ENCODE measurements at regions not wholly inside any gene's neighbourhood (a gene's known extent, or its start where the extent isn't known, plus 50 kb on each side); places are given as distances from the start of the nearest gene placed in this dataset.

DNA sequence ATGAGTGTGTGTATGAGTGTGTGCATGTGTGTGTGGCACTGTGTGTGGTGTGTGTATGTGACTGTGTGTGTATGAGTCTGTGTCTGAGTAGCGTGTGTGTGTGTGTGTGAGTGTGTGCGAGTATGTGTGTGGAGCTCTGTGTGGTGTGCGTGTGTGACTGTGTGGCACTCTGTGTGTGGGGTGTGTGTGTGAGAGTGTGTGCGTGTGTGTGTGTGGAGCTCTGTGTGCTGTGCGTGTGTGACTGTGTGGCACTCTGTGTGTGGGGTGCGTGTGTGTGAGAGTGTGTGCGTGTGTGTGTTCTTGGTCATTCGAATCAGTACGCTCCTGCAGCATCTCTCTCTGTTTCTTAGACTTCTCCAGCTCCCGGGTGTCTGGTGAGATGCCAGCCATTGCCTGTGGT, 76.9 kb upstream of the TMEM132C start:
- DNase-seq (ENCODE audit: low spot score, unreplicated experiment), result no peak
- Mint-ChIP-seq H3K4me3 (ENCODE audit: low read depth) (no peak overlapping the region), H3K27me3 (peaks cover 3% of the 10 kb centered on the region), H3K9me3 (ENCODE audit: low read depth) (peaks cover 3% of the 10 kb centered on the region), H3K4me1 (ENCODE audit: low read depth) (no peaks in the 10 kb centered on the region), H3K27ac (no peak overlapping the region), H3K36me3 (ENCODE audit: insufficient read depth) (no peaks in the 10 kb centered on the region)
- TF ChIP-seq, protein P1, sequence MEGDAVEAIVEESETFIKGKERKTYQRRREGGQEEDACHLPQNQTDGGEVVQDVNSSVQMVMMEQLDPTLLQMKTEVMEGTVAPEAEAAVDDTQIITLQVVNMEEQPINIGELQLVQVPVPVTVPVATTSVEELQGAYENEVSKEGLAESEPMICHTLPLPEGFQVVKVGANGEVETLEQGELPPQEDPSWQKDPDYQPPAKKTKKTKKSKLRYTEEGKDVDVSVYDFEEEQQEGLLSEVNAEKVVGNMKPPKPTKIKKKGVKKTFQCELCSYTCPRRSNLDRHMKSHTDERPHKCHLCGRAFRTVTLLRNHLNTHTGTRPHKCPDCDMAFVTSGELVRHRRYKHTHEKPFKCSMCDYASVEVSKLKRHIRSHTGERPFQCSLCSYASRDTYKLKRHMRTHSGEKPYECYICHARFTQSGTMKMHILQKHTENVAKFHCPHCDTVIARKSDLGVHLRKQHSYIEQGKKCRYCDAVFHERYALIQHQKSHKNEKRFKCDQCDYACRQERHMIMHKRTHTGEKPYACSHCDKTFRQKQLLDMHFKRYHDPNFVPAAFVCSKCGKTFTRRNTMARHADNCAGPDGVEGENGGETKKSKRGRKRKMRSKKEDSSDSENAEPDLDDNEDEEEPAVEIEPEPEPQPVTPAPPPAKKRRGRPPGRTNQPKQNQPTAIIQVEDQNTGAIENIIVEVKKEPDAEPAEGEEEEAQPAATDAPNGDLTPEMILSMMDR (IDR thresholded peaks at IDR 0.05; ENCODE audit: unreplicated experiment), result no peak

DNA sequence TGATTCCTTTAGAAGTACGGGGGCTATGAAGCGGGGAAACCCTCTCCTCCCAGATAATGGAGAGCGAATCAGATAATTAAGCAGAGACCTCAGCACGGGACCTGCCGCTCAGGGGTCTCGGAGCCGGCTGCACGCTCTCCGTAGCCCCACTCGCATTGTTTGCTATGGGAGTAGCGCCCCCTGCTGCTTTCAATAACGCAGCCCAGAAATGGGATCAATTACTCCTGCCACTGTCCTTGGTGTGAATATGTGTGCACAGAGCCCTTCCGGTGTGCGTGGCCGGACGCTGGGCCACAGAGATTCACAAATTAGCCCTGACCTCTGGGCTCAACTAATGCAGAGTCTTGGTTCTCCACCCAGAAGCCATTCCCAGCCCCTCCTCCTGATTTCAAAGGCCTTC, 76.4 kb upstream of the TMEM132C start:
- Mint-ChIP-seq H3K27ac (no peak overlapping the region), H3K4me3 (ENCODE audit: low read depth) (no peak overlapping the region), H3K27me3 (peaks cover 3% of the 10 kb centered on the region), H3K9me3 (ENCODE audit: low read depth) (peaks cover 3% of the 10 kb centered on the region), H3K36me3 (ENCODE audit: insufficient read depth) (no peaks in the 10 kb centered on the region), H3K4me1 (ENCODE audit: low read depth) (no peaks in the 10 kb centered on the region)
- DNase-seq (ENCODE audit: low spot score, unreplicated experiment), result peak; percentile 42
- TF ChIP-seq, protein P1 (IDR thresholded peaks at IDR 0.05; ENCODE audit: unreplicated experiment), result peak; percentile 84

DNA sequence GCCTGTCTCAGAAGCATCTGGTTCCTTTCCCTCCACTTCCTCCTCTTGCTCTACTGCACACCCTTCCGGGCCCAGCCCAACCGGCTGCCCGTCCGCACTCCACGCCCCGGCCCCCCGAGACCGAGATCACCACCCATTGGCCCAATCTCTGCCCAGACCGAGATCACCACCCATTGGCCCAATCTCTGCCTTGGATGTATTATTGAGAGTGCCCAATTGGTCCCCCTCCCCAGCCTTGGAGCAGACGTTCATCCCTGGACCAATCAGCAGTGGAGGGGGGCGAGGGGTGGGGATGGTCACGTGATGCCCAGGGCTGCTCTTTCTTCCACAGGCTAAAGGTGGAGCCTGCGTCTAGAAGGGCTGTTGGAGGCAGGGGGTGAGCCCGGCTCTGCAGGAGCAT, 75.6 kb upstream of the TMEM132C start:
- Mint-ChIP-seq H3K9me3 (ENCODE audit: low read depth) (peaks cover 3% of the 10 kb centered on the region), H3K4me1 (ENCODE audit: low read depth) (no peaks in the 10 kb centered on the region)
- no peak for DNase-seq (ENCODE audit: low spot score, unreplicated experiment)

DNA sequence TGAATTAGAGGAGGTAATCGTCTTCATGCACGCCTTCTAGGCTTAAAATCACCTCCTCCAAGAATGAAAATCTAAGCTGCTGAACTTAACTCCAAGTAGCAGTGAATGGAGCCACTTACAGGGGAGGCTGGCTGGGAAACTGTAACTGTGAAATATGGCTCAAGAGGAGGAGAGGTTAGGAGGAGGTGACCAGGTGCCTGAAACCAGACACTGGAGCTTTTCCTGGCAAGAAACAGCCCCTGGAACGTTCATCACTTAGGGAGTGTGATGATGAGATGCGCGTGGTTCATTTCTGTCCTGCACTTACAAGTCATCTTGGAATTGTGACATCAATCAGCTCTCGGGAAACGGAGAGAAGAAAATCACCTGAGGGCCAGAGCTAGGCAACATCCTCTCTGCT, 62.3 kb upstream of the TMEM132C start:
- TF ChIP-seq, protein P1 (IDR thresholded peaks at IDR 0.05; ENCODE audit: unreplicated experiment), result no peak
- no peak overlapping the region for H3K4me3 Mint-ChIP-seq (ENCODE audit: low read depth)

More for the DNA sequence above, 75.6 kb upstream of the TMEM132C start:
- Mint-ChIP-seq H3K27me3 (peaks cover 7% of the 10 kb centered on the region), H3K4me3 (ENCODE audit: low read depth) (no peak overlapping the region), H3K27ac (no peak overlapping the region), H3K36me3 (ENCODE audit: insufficient read depth) (no peaks in the 10 kb centered on the region)
- TF ChIP-seq, protein P1 (IDR thresholded peaks at IDR 0.05; ENCODE audit: unreplicated experiment), result no peak

DNA sequence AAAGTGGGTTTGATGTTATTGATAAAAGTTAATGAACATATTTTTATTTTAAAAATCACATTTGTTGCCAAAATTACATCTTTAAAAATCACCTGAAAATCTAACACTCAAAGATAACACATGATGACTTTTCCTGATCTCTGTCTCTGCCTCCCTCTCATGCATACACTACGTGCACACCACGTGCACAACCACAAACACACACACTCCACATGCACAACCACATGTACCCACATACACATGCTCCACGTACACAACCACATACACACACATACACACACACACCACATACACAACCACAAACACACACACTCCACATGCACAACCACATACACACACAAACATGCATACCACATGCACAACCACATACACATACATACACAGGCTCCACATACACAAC, 61.8 kb upstream of the TMEM132C start:
- Mint-ChIP-seq H3K4me1 (ENCODE audit: low read depth) (no peaks in the 10 kb centered on the region), H3K4me3 (ENCODE audit: low read depth) (no peak overlapping the region), H3K9me3 (ENCODE audit: low read depth) (peaks cover 7% of the 10 kb centered on the region), H3K27ac (no peak overlapping the region), H3K27me3 (no peaks in the 10 kb centered on the region), H3K36me3 (ENCODE audit: insufficient read depth) (no peaks in the 10 kb centered on the region)
- DNase-seq (ENCODE audit: low spot score, unreplicated experiment), result no peak
- TF ChIP-seq, protein P1 (IDR thresholded peaks at IDR 0.05; ENCODE audit: unreplicated experiment), result no peak

More for the DNA sequence above, 62.3 kb upstream of the TMEM132C start:
- H3K4me1 Mint-ChIP-seq (ENCODE audit: low read depth), result no peaks in the 10 kb centered on the region
- H3K27ac Mint-ChIP-seq, result no peak overlapping the region
- no peaks in the 10 kb centered on the region for H3K27me3 Mint-ChIP-seq
- H3K9me3 Mint-ChIP-seq (ENCODE audit: low read depth), result peaks cover 7% of the 10 kb centered on the region
- H3K36me3 Mint-ChIP-seq (ENCODE audit: insufficient read depth), result no peaks in the 10 kb centered on the region
- DNase-seq (ENCODE audit: low spot score, unreplicated experiment), result no peak

Data from progenitor cell of endocrine pancreas (in vitro differentiated cells).